ENCODE measurements at regions not wholly inside any gene's neighbourhood (a gene's known extent, or its start where the extent isn't known, plus 50 kb on each side); places are given as distances from the start of the nearest gene placed in this dataset.

DNA sequence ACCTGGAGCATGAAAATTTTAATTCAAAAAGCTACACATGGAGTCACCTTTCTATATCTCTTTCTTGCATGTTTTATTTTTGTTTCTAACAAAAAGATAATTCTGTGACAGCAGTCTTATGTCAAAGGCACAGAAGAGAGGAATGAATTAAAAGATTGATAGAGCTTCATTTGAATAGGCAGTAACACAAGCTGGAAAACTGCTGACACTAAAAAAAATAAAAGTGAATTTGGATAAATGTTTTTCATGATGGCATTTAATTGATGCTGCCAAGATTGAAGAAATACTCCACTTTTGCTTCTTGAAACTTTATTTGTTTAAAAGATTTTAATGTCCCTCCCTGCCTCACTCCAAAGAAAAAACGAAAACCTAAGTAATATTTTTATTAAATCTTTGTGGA, 887.4 kb downstream of the PLA2G4A start:
- no peaks in the 10 kb centered on the region for H3K9me2 ChIP-seq (ENCODE audit: low read depth, low read length)
- H3K9me3 ChIP-seq (ENCODE audit: low read length) = no peaks in the 10 kb centered on the region
- no peak overlapping the region for H3K9ac ChIP-seq (ENCODE audit: low read length)
- H3K27ac ChIP-seq (ENCODE audit: low read depth, low read length, poor library complexity, severe bottlenecking) = no peak overlapping the region
- no peaks in the 10 kb centered on the region for H3K79me2 ChIP-seq (ENCODE audit: insufficient read depth, low read length)
- H3K4me2 ChIP-seq (ENCODE audit: low read length) = no peak overlapping the region
- peaks cover 4% of the 10 kb centered on the region for H3K4me1 ChIP-seq (ENCODE audit: insufficient read depth, low read length, severe bottlenecking)
- H3K36me3 ChIP-seq (ENCODE audit: insufficient read depth, low read length) = no peaks in the 10 kb centered on the region
- no peaks in the 10 kb centered on the region for H3K27me3 ChIP-seq (ENCODE audit: insufficient read depth, low read length)
- no peaks in the 10 kb centered on the region for H4K20me1 ChIP-seq (ENCODE audit: insufficient read depth, low read length)
- H2AFZ ChIP-seq (ENCODE audit: low read length) = no peak overlapping the region
- no peak for TF ChIP-seq EZH2 (IDR thresholded peaks at IDR 0.05; ENCODE audit: borderline replicate concordance, low read length)
- TF ChIP-seq, protein P1, sequence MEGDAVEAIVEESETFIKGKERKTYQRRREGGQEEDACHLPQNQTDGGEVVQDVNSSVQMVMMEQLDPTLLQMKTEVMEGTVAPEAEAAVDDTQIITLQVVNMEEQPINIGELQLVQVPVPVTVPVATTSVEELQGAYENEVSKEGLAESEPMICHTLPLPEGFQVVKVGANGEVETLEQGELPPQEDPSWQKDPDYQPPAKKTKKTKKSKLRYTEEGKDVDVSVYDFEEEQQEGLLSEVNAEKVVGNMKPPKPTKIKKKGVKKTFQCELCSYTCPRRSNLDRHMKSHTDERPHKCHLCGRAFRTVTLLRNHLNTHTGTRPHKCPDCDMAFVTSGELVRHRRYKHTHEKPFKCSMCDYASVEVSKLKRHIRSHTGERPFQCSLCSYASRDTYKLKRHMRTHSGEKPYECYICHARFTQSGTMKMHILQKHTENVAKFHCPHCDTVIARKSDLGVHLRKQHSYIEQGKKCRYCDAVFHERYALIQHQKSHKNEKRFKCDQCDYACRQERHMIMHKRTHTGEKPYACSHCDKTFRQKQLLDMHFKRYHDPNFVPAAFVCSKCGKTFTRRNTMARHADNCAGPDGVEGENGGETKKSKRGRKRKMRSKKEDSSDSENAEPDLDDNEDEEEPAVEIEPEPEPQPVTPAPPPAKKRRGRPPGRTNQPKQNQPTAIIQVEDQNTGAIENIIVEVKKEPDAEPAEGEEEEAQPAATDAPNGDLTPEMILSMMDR (IDR thresholded peaks at IDR 0.05; ENCODE audit: low read length) = no peak
- H3F3A ChIP-seq (ENCODE audit: insufficient read depth, low read length) = no peaks in the 10 kb centered on the region
- no peak overlapping the region for H3K4me3 ChIP-seq (ENCODE audit: low read depth, low read length, poor library complexity, severe bottlenecking)

- Histone ChIP-seq H3K9me3 (ENCODE audit: low read length) (no peaks in the 10 kb centered on the region), H3K9ac (ENCODE audit: low read length) (no peak overlapping the region), H3K79me2 (ENCODE audit: insufficient read depth, low read length) (no peaks in the 10 kb centered on the region), H3K4me2 (ENCODE audit: low read length) (no peak overlapping the region), H3K9me2 (ENCODE audit: low read depth, low read length) (no peaks in the 10 kb centered on the region), H3K27me3 (ENCODE audit: insufficient read depth, low read length) (no peaks in the 10 kb centered on the region), H3K4me3 (ENCODE audit: low read depth, low read length, poor library complexity, severe bottlenecking) (no peak overlapping the region), H3K36me3 (ENCODE audit: insufficient read depth, low read length) (no peaks in the 10 kb centered on the region), H3K4me1 (ENCODE audit: insufficient read depth, low read length, severe bottlenecking) (peaks cover 4% of the 10 kb centered on the region), H2AFZ (ENCODE audit: low read length) (no peak overlapping the region), H3K27ac (ENCODE audit: low read depth, low read length, poor library complexity, severe bottlenecking) (no peak overlapping the region), H4K20me1 (ENCODE audit: insufficient read depth, low read length) (no peaks in the 10 kb centered on the region), H3F3A (ENCODE audit: insufficient read depth, low read length) (no peaks in the 10 kb centered on the region)
- TF ChIP-seq, protein P1 (IDR thresholded peaks at IDR 0.05; ENCODE audit: low read length) = no peak
- no peak for TF ChIP-seq EZH2 (IDR thresholded peaks at IDR 0.05; ENCODE audit: borderline replicate concordance, low read length)
Observed at GRCh38 chr1:187718527-187718926, 889.8 kb downstream of the PLA2G4A start.

- TF ChIP-seq, protein P1 (IDR thresholded peaks at IDR 0.05; ENCODE audit: low read length) = no peak
- no peak for TF ChIP-seq EZH2 (IDR thresholded peaks at IDR 0.05; ENCODE audit: borderline replicate concordance, low read length)
- no peaks in the 10 kb centered on the region for H3K4me1 ChIP-seq (ENCODE audit: insufficient read depth, low read length, severe bottlenecking)
- no peaks in the 10 kb centered on the region for H3K9me2 ChIP-seq (ENCODE audit: low read depth, low read length)
- no peak overlapping the region for H3K4me2 ChIP-seq (ENCODE audit: low read length)
- H3K36me3 ChIP-seq (ENCODE audit: insufficient read depth, low read length) = no peaks in the 10 kb centered on the region
- no peak overlapping the region for H3K4me3 ChIP-seq (ENCODE audit: low read depth, low read length, poor library complexity, severe bottlenecking)
- no peaks in the 10 kb centered on the region for H4K20me1 ChIP-seq (ENCODE audit: insufficient read depth, low read length)
- no peak overlapping the region for H3K9ac ChIP-seq (ENCODE audit: low read length)
- H3F3A ChIP-seq (ENCODE audit: insufficient read depth, low read length) = no peaks in the 10 kb centered on the region
- H3K27me3 ChIP-seq (ENCODE audit: insufficient read depth, low read length) = no peaks in the 10 kb centered on the region
- H3K27ac ChIP-seq (ENCODE audit: low read depth, low read length, poor library complexity, severe bottlenecking) = no peak overlapping the region
- H2AFZ ChIP-seq (ENCODE audit: low read length) = no peak overlapping the region
- H3K79me2 ChIP-seq (ENCODE audit: insufficient read depth, low read length) = no peaks in the 10 kb centered on the region
- H3K9me3 ChIP-seq (ENCODE audit: low read length) = no peaks in the 10 kb centered on the region
Observed at GRCh38 chr1:187721216-187721615, 892.5 kb downstream of the PLA2G4A start.
